ENCODE measurements at regions not wholly inside any gene's neighbourhood (a gene's known extent, or its start where the extent isn't known, plus 50 kb on each side); places are given as distances from the start of the nearest gene placed in this dataset.

DNA sequence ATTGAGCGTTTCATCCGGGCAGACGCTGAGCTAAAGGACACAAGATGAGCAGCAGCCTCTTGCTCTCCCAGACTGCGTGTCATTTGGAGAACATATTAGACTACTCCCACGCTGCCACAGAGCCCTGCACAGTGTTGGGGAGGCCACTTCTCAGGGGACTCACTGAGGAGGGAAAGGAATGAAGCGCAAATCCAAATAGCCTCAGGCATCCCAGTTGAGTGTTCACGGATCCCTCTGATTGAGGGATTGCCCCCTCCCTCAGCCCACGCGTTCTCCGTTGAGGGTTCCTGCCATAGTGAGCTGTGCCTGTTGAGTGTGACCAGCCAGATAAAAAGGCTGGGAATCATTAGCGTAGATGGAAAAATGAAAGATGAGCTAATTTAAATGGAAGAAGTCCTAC is 563.4 kb downstream of the ACTR3B start (continued):
- TF ChIP-seq HNRNPUL1 (IDR thresholded peaks at IDR 0.05; ENCODE audit: low read depth, low read length) (no peak), POLR2A (IDR thresholded peaks at IDR 0.05; ENCODE audit: insufficient read depth in 1 of 2, low read depth in 2 of 2, low read length in 2 of 2) (no peak), KDM4B (CRISPR knock-in tag; IDR thresholded peaks at IDR 0.05) (no peak), DR1 (CRISPR knock-in tag; IDR thresholded peaks at IDR 0.05) (no peak), LCORL (IDR thresholded peaks at IDR 0.05) (no peak), LCORL (CRISPR knock-in tag; IDR thresholded peaks at IDR 0.05) (no peak)

DNA sequence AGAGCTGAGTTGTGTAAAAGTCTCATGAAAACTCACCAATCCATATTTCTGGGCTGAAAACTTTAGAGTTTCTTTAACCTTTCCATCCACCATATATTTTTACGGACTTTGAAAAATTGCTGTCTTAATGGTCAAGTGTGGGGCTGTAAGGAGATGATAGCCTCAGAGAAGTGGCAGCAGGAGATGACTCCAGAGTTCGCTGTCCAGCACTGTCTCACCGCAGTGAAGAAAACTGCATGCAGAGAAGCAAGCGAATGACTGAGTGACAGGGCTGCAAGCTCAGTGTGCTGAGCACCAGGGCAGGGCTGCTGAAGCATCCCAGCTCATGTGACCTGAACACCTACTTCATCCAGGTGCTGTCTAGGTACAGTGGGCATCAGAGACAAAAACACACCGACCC is 564.5 kb downstream of the ACTR3B start:
- no peak for TF ChIP-seq ZNF598 (CRISPR knock-in tag; IDR thresholded peaks at IDR 0.05; ENCODE audit: borderline replicate concordance)
- no peak for TF ChIP-seq PPARG (CRISPR knock-in tag; conservative IDR thresholded peaks at IDR 0.05)
- no peak for TF ChIP-seq IKZF4 (CRISPR knock-in tag; IDR thresholded peaks at IDR 0.05; ENCODE audit: borderline replicate concordance, low read depth, not compliant biosample characterization)
- TF ChIP-seq, protein P1, sequence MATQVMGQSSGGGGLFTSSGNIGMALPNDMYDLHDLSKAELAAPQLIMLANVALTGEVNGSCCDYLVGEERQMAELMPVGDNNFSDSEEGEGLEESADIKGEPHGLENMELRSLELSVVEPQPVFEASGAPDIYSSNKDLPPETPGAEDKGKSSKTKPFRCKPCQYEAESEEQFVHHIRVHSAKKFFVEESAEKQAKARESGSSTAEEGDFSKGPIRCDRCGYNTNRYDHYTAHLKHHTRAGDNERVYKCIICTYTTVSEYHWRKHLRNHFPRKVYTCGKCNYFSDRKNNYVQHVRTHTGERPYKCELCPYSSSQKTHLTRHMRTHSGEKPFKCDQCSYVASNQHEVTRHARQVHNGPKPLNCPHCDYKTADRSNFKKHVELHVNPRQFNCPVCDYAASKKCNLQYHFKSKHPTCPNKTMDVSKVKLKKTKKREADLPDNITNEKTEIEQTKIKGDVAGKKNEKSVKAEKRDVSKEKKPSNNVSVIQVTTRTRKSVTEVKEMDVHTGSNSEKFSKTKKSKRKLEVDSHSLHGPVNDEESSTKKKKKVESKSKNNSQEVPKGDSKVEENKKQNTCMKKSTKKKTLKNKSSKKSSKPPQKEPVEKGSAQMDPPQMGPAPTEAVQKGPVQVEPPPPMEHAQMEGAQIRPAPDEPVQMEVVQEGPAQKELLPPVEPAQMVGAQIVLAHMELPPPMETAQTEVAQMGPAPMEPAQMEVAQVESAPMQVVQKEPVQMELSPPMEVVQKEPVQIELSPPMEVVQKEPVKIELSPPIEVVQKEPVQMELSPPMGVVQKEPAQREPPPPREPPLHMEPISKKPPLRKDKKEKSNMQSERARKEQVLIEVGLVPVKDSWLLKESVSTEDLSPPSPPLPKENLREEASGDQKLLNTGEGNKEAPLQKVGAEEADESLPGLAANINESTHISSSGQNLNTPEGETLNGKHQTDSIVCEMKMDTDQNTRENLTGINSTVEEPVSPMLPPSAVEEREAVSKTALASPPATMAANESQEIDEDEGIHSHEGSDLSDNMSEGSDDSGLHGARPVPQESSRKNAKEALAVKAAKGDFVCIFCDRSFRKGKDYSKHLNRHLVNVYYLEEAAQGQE (IDR thresholded peaks at IDR 0.05; ENCODE audit: borderline replicate concordance in 1 of 2, low read depth in 1 of 2, low read length in 2 of 2), result peak in 1 of 2 experiments; percentile 69; a peak in 2 of 4 replicates
- TF ChIP-seq U2AF2 (IDR thresholded peaks at IDR 0.05; ENCODE audit: low read depth, low read length), result no peak
- no peak for TF ChIP-seq MED13 (CRISPR knock-in tag; IDR thresholded peaks at IDR 0.05)
- TF ChIP-seq, protein P2, sequence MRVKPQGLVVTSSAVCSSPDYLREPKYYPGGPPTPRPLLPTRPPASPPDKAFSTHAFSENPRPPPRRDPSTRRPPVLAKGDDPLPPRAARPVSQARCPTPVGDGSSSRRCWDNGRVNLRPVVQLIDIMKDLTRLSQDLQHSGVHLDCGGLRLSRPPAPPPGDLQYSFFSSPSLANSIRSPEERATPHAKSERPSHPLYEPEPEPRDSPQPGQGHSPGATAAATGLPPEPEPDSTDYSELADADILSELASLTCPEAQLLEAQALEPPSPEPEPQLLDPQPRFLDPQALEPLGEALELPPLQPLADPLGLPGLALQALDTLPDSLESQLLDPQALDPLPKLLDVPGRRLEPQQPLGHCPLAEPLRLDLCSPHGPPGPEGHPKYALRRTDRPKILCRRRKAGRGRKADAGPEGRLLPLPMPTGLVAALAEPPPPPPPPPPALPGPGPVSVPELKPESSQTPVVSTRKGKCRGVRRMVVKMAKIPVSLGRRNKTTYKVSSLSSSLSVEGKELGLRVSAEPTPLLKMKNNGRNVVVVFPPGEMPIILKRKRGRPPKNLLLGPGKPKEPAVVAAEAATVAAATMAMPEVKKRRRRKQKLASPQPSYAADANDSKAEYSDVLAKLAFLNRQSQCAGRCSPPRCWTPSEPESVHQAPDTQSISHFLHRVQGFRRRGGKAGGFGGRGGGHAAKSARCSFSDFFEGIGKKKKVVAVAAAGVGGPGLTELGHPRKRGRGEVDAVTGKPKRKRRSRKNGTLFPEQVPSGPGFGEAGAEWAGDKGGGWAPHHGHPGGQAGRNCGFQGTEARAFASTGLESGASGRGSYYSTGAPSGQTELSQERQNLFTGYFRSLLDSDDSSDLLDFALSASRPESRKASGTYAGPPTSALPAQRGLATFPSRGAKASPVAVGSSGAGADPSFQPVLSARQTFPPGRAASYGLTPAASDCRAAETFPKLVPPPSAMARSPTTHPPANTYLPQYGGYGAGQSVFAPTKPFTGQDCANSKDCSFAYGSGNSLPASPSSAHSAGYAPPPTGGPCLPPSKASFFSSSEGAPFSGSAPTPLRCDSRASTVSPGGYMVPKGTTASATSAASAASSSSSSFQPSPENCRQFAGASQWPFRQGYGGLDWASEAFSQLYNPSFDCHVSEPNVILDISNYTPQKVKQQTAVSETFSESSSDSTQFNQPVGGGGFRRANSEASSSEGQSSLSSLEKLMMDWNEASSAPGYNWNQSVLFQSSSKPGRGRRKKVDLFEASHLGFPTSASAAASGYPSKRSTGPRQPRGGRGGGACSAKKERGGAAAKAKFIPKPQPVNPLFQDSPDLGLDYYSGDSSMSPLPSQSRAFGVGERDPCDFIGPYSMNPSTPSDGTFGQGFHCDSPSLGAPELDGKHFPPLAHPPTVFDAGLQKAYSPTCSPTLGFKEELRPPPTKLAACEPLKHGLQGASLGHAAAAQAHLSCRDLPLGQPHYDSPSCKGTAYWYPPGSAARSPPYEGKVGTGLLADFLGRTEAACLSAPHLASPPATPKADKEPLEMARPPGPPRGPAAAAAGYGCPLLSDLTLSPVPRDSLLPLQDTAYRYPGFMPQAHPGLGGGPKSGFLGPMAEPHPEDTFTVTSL (CRISPR knock-in tag; IDR thresholded peaks at IDR 0.05; ENCODE audit: borderline replicate concordance), result no peak
- no peak for ATAC-seq
- H3K4me2 ChIP-seq (ENCODE audit: low read depth, low read length), result no peak overlapping the region
- no peak overlapping the region for H3K4me3 ChIP-seq (replicated peaks in 1 of 3; ENCODE audit: insufficient read depth in 1 of 3, low read depth in 2 of 3, low read length in 3 of 3)
- ChIA-PET CTCF (ENCODE audit: low intra/inter-chr PET ratio, low total read pairs) (no interaction called here), POLR2A (no interaction called here)
- H3K79me2 ChIP-seq (ENCODE audit: insufficient read depth, low read length), result no peaks in the 10 kb centered on the region
- 2% methylated on average over 5 of the region's 5 CpGs for WGBS (ENCODE audit: low lambda C conversion rate)
- no peaks in the 10 kb centered on the region for H3K27me3 ChIP-seq (ENCODE audit: control insufficient read depth in 1 of 2, insufficient read depth in 2 of 2, low read length in 2 of 2)
- DNase-seq (ENCODE audit: low spot score), result no peak
- no peak overlapping the region for H3K9ac ChIP-seq (ENCODE audit: insufficient read depth, low read depth, low read length)
- FAIRE-seq, result no peak
- H4K20me1 ChIP-seq (ENCODE audit: insufficient read depth, low read length), result no peaks in the 10 kb centered on the region
- in situ Hi-C loops (cut with HindIII; ENCODE audit: extremely low pct_ligation_motif_present, low pct_unique_long_range_greater_than_20kb), result no loop called here
- H3K27ac ChIP-seq (ENCODE audit: extremely low read length, insufficient read depth, low read length), result no peak overlapping the region
- no peak overlapping the region for H2AFZ ChIP-seq (ENCODE audit: low read length)
- no TSS peak for BruUV-seq (replicated peaks)
- H3K9me3 ChIP-seq (ENCODE audit: low read length), result no peaks in the 10 kb centered on the region
- H3K4me1 ChIP-seq (ENCODE audit: insufficient read depth, low read length), result no peaks in the 10 kb centered on the region
- no peaks in the 10 kb centered on the region for H3K36me3 ChIP-seq (replicated peaks in 1 of 2; ENCODE audit: control insufficient read depth in 1 of 2, insufficient read depth in 2 of 2, low read length in 2 of 2)
- intact Hi-C loops (cut with micrococcal nuclease; ENCODE audit: unreplicated experiment), result no loop called here
